Spinal cord (tissue), 9 donors: ENCODE measurements at regions not wholly inside any gene's neighbourhood (a gene's known extent, or its start where the extent isn't known, plus 50 kb on each side); places are given as distances from the start of the nearest gene placed in this dataset.

Source experiments
- DNase-seq, 6 donors: peaks; one replicate each; pipeline versions ENCODE4 v3.0.0 to v3.0.0-alpha.2; 2013 to 2015; ENCODE audit warnings: low spot score in 6 of 6, low read depth in 4 of 6
- H3K27ac ChIP-seq: one replicate; pipeline ENCODE4 v1.5.1; 2013; ENCODE audit warnings: low read depth, low read length, control low read depth
- H3K27me3 ChIP-seq: one replicate; pipeline ENCODE4 v1.6.1; 2013; ENCODE audit warnings: low read length; ENCODE audit not compliant: control insufficient read depth, insufficient read depth
- H3K36me3 ChIP-seq: one replicate; pipeline ENCODE4 v1.6.1; 2013; ENCODE audit warnings: low read length; ENCODE audit not compliant: control insufficient read depth, insufficient read depth
- H3K4me1 ChIP-seq: one replicate; pipeline ENCODE4 v1.6.1; 2013; ENCODE audit warnings: low read length; ENCODE audit not compliant: control insufficient read depth, insufficient read depth
- H3K4me3 ChIP-seq: one replicate; pipeline ENCODE4 v1.5.1; 2013; ENCODE audit warnings: low read depth, low read length, control low read depth
- H3K9me3 ChIP-seq: one replicate; pipeline ENCODE4 v1.6.1; 2013; ENCODE audit warnings: low read length; ENCODE audit not compliant: control insufficient read depth, insufficient read depth
- WGBS: methylation state at CpG from one replicate; pipeline ENCODE4 v1.1.5; 2013; ENCODE audit warnings: missing lambda C conversion rate; ENCODE audit not compliant: insufficient coverage; 5-methylcytosine and 5-hydroxymethylcytosine counted together
- donor health status: healthy.

DNA sequence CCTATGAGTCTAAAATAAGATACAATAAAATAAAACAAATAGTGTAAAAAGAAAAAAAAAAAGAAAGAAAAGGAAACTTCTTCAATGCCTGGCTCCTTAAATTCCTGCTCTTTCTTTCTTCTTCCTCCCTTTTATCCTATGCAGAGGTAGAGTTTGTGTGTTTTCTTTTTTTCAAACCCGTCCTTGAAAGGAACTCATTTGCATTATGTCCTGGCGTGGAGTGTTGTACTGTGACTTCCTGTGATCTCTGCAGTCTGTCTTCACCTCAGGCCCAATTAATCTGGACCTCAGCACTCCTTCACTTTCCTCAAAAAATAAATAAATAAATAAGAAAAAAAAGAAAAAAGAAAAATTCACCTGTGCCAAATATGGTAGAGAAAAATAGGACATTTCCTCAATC is 541.9 kb upstream of the SPTLC3 start:
- peak in 1 of 6 donors; percentile 4 for DNase-seq
- no CpG with 5 or more reads among the region's 2 CpGs for WGBS
- Histone ChIP-seq H3K27ac (no peak overlapping the region), H3K9me3 (no peaks in the 10 kb centered on the region), H3K27me3 (no peaks in the 10 kb centered on the region), H3K4me1 (no peaks in the 10 kb centered on the region), H3K4me3 (no peak overlapping the region), H3K36me3 (no peaks in the 10 kb centered on the region)

GRCh38 chr20:12467758-12468157 is 541.0 kb upstream of the SPTLC3 start:
- H3K4me3 ChIP-seq: no peak overlapping the region
- no peaks in the 10 kb centered on the region for H3K27me3 ChIP-seq
- no peaks in the 10 kb centered on the region for H3K9me3 ChIP-seq
- 40% methylated on average over 1 of the region's 4 CpGs for WGBS
- H3K27ac ChIP-seq: no peak overlapping the region
- DNase-seq: peak in 3 of 6 donors; percentile 6 to 63 (median 58)
- H3K4me1 ChIP-seq: no peaks in the 10 kb centered on the region
- no peaks in the 10 kb centered on the region for H3K36me3 ChIP-seq

GRCh38 chr20:12482661-12483060 is 526.1 kb upstream of the SPTLC3 start:
- H3K4me3 ChIP-seq: no peak overlapping the region
- H3K4me1 ChIP-seq: no peaks in the 10 kb centered on the region
- no CpG with 5 or more reads among the region's 2 CpGs for WGBS
- H3K9me3 ChIP-seq: no peaks in the 10 kb centered on the region
- peak in 1 of 6 donors; percentile 21 for DNase-seq
- no peaks in the 10 kb centered on the region for H3K36me3 ChIP-seq
- H3K27ac ChIP-seq: no peak overlapping the region
- no peaks in the 10 kb centered on the region for H3K27me3 ChIP-seq

DNA sequence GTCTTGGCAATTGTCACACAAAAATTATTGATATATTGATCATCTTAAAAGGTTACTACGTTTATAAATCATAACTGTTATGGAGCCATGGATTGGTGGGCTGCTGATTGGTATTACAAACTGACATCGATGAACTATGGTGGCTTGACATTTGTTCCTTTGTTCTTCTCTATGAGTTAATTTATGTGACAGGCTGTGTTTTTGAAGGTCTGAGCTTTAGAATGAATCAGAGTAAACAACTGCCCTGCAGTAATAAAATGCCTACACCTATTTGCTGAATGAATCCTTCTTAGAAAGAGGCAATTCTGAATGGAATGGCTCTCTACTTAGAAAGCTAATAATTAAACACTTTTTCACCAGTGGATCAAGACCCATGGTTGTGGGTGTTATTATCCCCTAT is 506.3 kb upstream of the SPTLC3 start:
- Histone ChIP-seq H3K27ac (no peak overlapping the region), H3K27me3 (no peaks in the 10 kb centered on the region), H3K36me3 (no peaks in the 10 kb centered on the region), H3K4me1 (no peaks in the 10 kb centered on the region), H3K4me3 (no peak overlapping the region), H3K9me3 (no peaks in the 10 kb centered on the region)
- WGBS: no CpG with 5 or more reads among the region's 2 CpGs
- no peak for DNase-seq

DNA sequence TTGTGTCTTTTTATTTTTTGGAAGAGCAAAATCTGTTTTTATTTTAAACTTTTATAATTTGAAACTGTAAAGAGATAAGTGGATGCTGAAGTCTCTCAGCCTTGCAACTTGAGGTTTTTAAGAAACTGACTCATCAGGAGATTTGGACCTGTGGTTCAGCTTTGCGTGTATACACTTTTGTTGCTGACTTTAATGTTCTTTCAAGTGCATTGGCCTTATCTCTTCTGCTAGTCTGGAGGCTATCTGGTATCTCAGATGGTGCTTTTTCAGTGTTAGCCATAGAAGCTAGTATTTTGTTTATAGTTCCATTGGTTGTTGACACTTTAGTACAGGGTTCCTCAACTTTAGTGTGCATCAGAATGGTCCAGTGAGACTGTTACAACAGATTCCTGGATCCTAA is 504.0 kb upstream of the SPTLC3 start:
- Histone ChIP-seq H3K36me3 (no peaks in the 10 kb centered on the region), H3K4me3 (no peak overlapping the region), H3K27me3 (no peaks in the 10 kb centered on the region), H3K9me3 (no peaks in the 10 kb centered on the region), H3K27ac (no peak overlapping the region), H3K4me1 (no peaks in the 10 kb centered on the region)
- WGBS: 100% methylated on average over 1 of the region's 1 CpG
- DNase-seq: no peak

GRCh38 chr20:12511499-12511898 is 497.3 kb upstream of the SPTLC3 start:
- Histone ChIP-seq H3K27ac (no peak overlapping the region), H3K4me3 (no peak overlapping the region), H3K36me3 (no peaks in the 10 kb centered on the region), H3K4me1 (no peaks in the 10 kb centered on the region), H3K27me3 (no peaks in the 10 kb centered on the region), H3K9me3 (no peaks in the 10 kb centered on the region)
- 97% methylated on average over 3 of the region's 3 CpGs for WGBS
- DNase-seq: no peak

- H3K27me3 ChIP-seq: no peaks in the 10 kb centered on the region
- 67% methylated on average over 1 of the region's 1 CpG for WGBS
- H3K36me3 ChIP-seq: no peaks in the 10 kb centered on the region
- H3K27ac ChIP-seq: no peak overlapping the region
- no peaks in the 10 kb centered on the region for H3K9me3 ChIP-seq
- no peaks in the 10 kb centered on the region for H3K4me1 ChIP-seq
- no peak for DNase-seq
- H3K4me3 ChIP-seq: no peak overlapping the region
These were observed 496.0 kb upstream of the SPTLC3 start for GRCh38 chr20:12512755-12513154.

DNA sequence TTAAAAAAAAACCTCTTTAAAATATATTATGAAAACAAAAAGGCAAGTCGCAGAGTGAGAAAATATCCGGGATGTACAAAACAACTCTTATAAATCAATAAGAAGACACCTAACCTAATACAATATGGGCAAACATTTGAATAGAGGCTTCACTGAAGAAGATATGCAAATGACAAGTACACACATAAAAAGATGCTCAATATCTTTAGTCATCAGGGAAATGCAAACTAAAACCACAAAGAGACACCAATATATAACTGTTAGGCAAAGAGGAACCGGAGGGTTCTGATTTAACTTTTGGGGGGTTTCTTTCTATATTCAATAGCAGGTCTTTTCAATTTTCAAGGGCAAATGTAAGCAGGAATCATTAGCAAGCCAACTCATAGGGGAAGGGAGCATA is 480.7 kb upstream of the SPTLC3 start:
- H3K27ac ChIP-seq: no peak overlapping the region
- H3K4me3 ChIP-seq: no peak overlapping the region
- H3K9me3 ChIP-seq: no peaks in the 10 kb centered on the region
- no CpG with 5 or more reads among the region's 3 CpGs for WGBS
- H3K36me3 ChIP-seq: no peaks in the 10 kb centered on the region
- no peak for DNase-seq
- H3K4me1 ChIP-seq: no peaks in the 10 kb centered on the region
- H3K27me3 ChIP-seq: no peaks in the 10 kb centered on the region

GRCh38 chr20:12528591-12529041 is 480.2 kb upstream of the SPTLC3 start:
- H3K4me3 ChIP-seq: no peak overlapping the region

DNA sequence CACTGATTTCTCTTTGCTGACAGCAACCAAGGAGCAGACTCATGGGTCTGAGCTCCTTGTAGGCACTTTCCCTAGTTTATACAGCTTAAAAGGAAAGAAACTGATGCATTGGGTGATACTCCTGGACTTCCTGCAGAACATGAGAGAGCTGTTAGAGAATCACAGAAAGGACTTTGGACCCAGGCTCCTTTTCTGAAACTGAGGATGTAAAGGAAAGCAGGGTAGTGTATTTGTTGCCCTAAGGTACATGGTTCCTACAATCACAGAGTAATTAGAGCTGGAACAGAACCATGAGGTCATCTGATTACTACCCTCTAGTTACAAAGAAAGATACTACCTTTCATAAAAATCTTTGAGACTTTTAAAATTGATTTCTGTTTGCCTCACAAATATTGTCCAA is 477.1 kb upstream of the SPTLC3 start:
- Histone ChIP-seq H3K4me1 (no peaks in the 10 kb centered on the region), H3K36me3 (no peaks in the 10 kb centered on the region), H3K27ac (no peak overlapping the region), H3K4me3 (no peak overlapping the region), H3K9me3 (no peaks in the 10 kb centered on the region), H3K27me3 (no peaks in the 10 kb centered on the region)
- DNase-seq: no peak

More at GRCh38 chr20:12528591-12529041, 480.2 kb upstream of the SPTLC3 start:
- H3K36me3 ChIP-seq: no peaks in the 10 kb centered on the region
- no CpG with 5 or more reads among the region's 3 CpGs for WGBS
- H3K27me3 ChIP-seq: no peaks in the 10 kb centered on the region
- no peak overlapping the region for H3K27ac ChIP-seq
- H3K9me3 ChIP-seq: no peaks in the 10 kb centered on the region
- no peaks in the 10 kb centered on the region for H3K4me1 ChIP-seq
- peak in 2 of 6 donors; percentile 23 to 84 for DNase-seq
